DMS114 treated with DMSO at 0.1 percent for 48 hours (cell line): ENCODE measurements at regions not wholly inside any gene's neighbourhood (a gene's known extent, or its start where the extent isn't known, plus 50 kb on each side); places are given as distances from the start of the nearest gene placed in this dataset.

ENCODE experiments used
- DNase-seq: peaks from one replicate; lab custom pipeline; 2025; ENCODE audit not compliant: unreplicated experiment; lab: John Stamatoyannopoulos, UW

GRCh38 chr5:160905285-160905684 is 53.3 kb upstream of the ATP10B start:
- DNase-seq, result no peak

DNA sequence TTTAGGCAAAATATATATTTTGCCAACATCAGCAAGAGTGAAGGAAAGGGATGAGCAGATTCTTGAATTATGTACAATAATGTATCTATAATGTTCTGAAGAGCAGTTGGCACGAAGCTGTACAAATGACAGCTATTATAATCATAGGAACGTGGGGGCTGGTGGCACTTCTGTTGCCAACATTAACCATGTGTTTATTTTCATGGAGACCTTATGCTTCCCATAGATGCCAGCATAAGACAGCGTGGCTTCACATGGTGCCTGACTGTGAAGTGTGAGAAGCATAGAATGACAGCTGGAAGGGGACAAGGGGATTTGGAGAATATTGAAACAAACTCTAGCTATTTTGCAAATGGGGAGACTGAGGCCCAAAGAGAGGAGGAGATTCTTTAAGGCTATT is 52.6 kb upstream of the ATP10B start:
- DNase-seq, result no peak

DNA sequence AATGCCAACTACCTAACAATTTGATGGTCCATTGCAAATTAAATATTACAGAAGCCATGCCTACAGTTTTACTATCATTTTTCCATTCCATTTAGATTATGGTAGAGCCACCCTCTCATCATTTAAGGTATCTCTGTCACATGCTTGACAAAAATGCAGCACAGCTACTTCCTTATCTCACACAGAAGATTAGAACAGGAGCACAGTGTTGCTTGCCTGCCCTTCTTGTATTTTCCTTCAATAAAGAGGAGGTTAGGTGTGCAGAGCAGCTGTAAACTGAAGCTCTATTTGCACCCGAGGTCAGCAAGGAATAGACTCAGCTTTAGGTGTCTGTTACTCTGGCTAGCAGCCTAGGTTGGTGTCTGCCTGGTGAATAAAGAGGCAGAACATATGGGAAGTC is 51.5 kb upstream of the ATP10B start:
- no peak for DNase-seq

GRCh38 chr5:160903076-160903475 is 51.1 kb upstream of the ATP10B start:
- DNase-seq, result no peak
